ENCODE measurements at regions not wholly inside any gene's neighbourhood (a gene's known extent, or its start where the extent isn't known, plus 50 kb on each side); places are given as distances from the start of the nearest gene placed in this dataset.
A peak's percentile ranks its signal among the peaks of the same experiment; 100 is the strongest.

DNA sequence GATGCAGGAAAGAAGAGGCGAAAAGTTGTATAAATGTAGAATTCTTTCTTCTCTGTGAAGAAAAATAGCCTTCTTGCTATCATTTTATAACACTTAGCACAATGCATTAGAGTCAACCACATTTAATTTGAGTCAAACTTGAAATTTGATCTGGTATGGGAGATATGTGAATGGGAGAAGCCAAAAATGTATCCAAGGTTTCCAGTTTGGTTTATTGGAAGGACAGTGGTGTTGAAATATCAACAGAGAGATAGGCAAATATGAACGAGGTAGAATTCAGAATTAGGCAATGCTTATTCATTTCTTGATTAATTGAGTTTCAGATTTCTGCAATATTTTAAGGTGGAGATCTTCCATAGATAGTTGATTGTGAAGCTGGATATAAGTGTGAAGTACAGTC is 991.9 kb upstream of the CHAC2 start:
- Mint-ChIP-seq H3K4me3 (no peak overlapping the region), H3K9me3 (peaks cover 3 to 20% (median 7%) of the 10 kb centered on the region in 9 donors), H3K4me1 (no peaks in the 10 kb centered on the region), H3K27me3 (no peaks in the 10 kb centered on the region), H3K27ac (no peak overlapping the region), H3K36me3 (no peaks in the 10 kb centered on the region)
- POLR2A ChIA-PET: no interaction called here
- no peak for ATAC-seq
- no peak for DNase-seq

DNA sequence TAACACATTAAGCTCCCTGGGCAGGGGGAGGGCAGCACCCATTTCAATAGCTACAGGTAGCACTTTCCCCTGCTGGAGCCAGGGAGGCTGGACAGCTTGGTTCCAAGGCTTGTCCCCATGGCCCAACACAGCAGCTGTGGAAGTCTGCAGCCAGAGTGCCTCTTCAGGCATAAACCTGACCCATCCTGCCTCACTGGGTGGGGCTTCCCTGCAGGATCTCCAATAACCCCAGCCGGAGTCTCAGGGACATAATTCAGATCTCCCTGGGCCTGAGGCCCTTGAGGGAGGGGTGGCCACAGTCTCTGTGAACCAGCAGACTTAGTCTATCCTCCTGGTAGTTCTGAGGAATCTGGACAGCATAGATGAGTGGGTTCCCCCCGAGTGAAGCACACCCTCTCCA is 1001.9 kb upstream of the CHAC2 start:
- H3K27me3 Mint-ChIP-seq: no peaks in the 10 kb centered on the region
- no peak overlapping the region for H3K4me3 Mint-ChIP-seq
- H3K27ac Mint-ChIP-seq: no peak overlapping the region
- peaks cover 5 to 38% (median 14%) of the 10 kb centered on the region in 9 donors for H3K9me3 Mint-ChIP-seq
- DNase-seq (no peak), ATAC-seq (no peak)
- peaks cover 0 to 8% (median 0%) of the 10 kb centered on the region in 3 donors for H3K36me3 Mint-ChIP-seq
- POLR2A ChIA-PET: no interaction called here
- no peaks in the 10 kb centered on the region for H3K4me1 Mint-ChIP-seq

DNA sequence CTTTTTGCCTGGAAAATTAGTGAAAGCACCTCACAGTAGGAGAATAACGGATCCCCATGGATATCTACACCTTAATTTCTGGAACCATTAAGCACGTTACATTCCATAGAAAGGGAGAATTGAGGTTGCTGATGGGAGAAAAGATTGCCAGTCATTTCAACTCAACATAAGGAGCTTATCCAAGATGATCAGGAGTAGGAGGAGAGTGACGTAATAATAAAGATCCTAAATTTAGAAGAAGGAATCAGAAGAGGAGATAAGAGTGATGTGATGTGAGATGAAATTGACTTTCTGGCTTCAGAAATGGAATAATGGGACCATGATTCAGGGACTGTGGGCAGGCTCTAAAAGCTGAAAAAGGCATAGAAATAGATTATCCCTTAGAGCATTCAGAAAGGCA is 1017.8 kb upstream of the CHAC2 start:
- POLR2A ChIA-PET: no interaction called here
- no peaks in the 10 kb centered on the region for H3K4me1 Mint-ChIP-seq
- peaks cover 0 to 2% (median 0%) of the 10 kb centered on the region in 3 donors for H3K36me3 Mint-ChIP-seq
- no peak overlapping the region for H3K4me3 Mint-ChIP-seq
- ATAC-seq (no peak), DNase-seq (no peak)
- no peaks in the 10 kb centered on the region for H3K27me3 Mint-ChIP-seq
- peaks cover 5 to 43% (median 15%) of the 10 kb centered on the region in 9 donors for H3K9me3 Mint-ChIP-seq
- H3K27ac Mint-ChIP-seq: no peak overlapping the region

DNA sequence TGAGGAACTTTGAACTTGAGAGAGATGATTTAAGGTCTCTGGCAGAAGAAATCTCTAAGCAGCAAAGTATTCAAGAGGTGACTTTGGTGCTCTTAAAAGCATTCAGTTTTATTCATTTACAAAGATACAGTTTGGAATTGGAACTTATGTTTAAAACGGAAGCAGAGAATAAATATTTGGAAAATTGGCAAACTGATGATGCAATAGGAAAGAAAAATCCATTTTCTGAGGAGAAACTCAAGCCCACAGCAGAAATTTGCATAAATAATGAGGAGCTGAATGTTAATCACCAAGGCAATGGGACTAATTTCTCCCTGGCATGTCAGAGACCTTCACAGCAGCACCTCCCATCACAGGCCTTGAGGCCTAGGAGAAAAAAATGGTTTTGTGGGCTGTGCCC is 1022.5 kb upstream of the CHAC2 start:
- ATAC-seq (no peak), DNase-seq (no peak)
- H3K4me1 Mint-ChIP-seq: no peaks in the 10 kb centered on the region
- no peaks in the 10 kb centered on the region for H3K27me3 Mint-ChIP-seq
- POLR2A ChIA-PET: no interaction called here
- peaks cover 0 to 43% (median 16%) of the 10 kb centered on the region in 9 donors for H3K9me3 Mint-ChIP-seq
- no peak overlapping the region for H3K4me3 Mint-ChIP-seq
- peaks cover 0 to 5% (median 0%) of the 10 kb centered on the region in 3 donors for H3K36me3 Mint-ChIP-seq
- no peak overlapping the region for H3K27ac Mint-ChIP-seq

DNA sequence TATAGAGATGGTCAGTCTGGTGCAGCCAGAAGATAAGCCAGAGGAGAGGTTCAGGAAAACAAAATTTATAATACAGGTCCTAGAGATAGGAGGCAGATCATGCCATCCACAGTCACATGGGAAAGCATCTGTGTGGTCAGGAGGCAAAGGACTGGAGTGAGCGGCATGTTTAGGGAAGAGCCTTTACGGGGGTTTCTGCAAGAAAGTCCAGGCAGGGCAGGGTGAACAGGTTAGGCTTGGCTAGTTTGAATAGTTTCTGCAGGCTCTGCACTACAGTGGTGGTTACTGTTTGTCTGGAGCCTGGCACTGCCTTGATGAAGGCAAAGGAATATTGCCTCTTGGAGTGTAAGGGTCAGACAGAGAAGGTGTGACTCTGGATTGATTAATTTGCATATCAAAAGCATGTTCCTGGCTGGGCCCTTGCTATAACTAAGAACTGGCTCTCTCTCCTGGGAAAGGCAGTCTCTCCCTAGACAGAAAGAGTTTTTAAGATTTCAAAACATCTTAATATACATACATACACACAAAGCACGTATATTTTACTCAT is 1034.7 kb upstream of the CHAC2 start:
- H3K4me3 Mint-ChIP-seq: no peak overlapping the region
- no peaks in the 10 kb centered on the region for H3K4me1 Mint-ChIP-seq
- H3K27me3 Mint-ChIP-seq: no peaks in the 10 kb centered on the region
- no peaks in the 10 kb centered on the region for H3K36me3 Mint-ChIP-seq
- no peak for ATAC-seq
- no peak overlapping the region for H3K27ac Mint-ChIP-seq
- peaks cover 3 to 32% (median 9%) of the 10 kb centered on the region in 9 donors for H3K9me3 Mint-ChIP-seq
- POLR2A ChIA-PET: no interaction called here
- DNase-seq: no peak

DNA sequence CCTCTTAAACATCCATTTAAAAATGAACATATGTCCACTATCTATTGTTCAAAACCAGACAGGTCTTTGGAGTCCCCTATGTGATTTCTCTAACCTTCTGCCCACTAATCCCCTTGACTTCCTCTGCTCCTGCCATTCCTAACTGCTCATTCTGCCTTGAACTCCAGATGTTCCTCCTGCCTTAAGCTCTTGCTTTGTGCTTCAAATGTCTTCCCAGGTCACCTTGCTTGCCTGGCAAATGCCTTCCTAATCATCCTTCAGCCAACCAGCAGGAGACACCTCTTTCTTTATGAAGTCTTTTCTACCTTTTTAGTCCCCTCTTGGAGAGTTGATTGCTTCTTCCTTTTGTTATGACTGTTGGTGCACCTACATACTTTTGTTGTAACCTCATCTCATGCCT is 1043.0 kb upstream of the CHAC2 start:
- Mint-ChIP-seq H3K36me3 (no peaks in the 10 kb centered on the region), H3K27ac (no peak overlapping the region), H3K9me3 (peaks cover 0 to 31% (median 13%) of the 10 kb centered on the region in 9 donors), H3K4me3 (no peak overlapping the region), H3K4me1 (no peaks in the 10 kb centered on the region), H3K27me3 (no peaks in the 10 kb centered on the region)
- ATAC-seq: no peak
- POLR2A ChIA-PET: no interaction called here
- DNase-seq: no peak

DNA sequence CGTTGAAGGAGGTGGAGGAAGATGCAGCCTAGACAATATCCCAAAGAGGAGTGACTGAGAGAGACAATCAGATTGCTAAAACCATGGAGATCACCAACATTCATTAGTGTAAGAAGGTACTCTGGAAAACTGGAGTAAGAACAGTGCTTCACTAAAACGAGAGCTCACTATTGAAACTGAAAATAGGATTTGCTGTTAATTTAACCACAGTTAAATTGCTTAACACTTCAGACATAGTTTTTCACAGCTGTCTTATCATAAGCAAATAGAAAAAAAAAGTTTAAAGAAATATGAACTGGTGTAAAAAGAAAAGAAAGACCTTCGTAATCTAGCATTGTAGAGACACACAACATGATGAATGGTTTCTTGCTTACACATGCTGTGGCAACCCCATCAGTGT is 1049.8 kb upstream of the CHAC2 start:
- Mint-ChIP-seq H3K4me3 (no peak overlapping the region), H3K27me3 (no peaks in the 10 kb centered on the region), H3K4me1 (no peaks in the 10 kb centered on the region), H3K9me3 (peaks cover 0 to 31% (median 5%) of the 10 kb centered on the region in 9 donors), H3K36me3 (no peaks in the 10 kb centered on the region), H3K27ac (no peak overlapping the region)
- POLR2A ChIA-PET: no interaction called here
- DNase-seq (no peak), ATAC-seq (no peak)

DNA sequence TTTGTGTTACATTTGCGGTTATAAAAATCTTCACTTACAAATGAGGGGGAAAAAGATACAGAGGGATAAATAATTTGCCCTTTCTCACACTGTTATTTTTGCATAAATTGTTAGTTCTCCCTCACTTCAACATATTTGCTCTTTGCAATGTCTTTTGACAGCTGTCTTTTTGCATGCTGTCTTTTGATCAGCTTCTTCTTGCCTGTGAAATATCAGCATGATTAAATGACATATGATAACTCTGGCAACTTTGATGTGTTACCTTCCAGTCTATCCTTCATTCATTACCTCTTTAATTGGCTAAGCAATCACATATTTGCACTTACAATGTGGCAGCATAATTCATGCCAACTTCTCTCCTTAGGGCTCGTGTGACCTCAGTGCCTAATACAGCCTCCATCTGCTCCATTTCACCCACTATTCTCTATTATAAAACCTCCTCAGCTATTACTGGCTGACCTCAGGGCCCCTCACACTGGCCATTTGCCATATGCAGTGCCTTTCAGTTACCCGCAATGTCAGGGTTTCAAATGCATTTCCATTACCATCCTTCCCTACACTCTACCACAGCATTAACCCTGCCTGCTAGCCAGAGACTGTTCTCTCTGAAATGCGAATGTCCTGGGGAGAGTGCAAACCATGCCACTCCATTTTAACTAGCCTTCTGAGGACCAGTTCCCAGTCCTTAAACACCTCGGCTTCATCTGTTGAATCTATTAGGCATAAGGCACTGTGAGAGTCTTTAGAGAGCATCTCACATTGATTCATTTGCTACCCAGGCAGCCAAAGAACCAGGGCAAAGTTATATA is 1056.6 kb upstream of the CHAC2 start:
- ATAC-seq (no peak), DNase-seq (no peak)
- POLR2A ChIA-PET: no interaction called here
- Mint-ChIP-seq H3K4me1 (no peaks in the 10 kb centered on the region), H3K36me3 (no peaks in the 10 kb centered on the region), H3K4me3 (no peak overlapping the region), H3K9me3 (peaks cover 0 to 10% (median 5%) of the 10 kb centered on the region in 9 donors), H3K27ac (no peak overlapping the region), H3K27me3 (no peaks in the 10 kb centered on the region)

DNA sequence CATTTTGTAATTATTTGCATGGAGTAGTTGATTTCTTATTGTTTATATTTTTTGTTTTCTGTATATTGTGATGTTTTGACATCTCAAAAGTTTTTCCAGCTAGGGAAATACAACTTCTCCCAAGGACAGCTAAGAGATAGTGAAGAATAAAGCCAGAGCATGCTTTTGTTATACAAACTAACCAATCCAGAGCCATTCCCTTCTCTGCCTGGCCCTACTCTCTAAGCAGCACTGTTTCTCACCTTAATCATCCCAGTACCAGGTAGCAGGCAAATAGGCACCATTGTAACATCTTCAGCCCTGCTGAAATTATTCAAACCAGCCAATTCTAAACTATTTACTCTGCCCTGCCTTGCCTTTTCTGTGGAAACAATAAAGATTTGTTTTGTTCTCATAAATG is 1063.4 kb upstream of the CHAC2 start:
- H3K9me3 Mint-ChIP-seq: peaks cover 0 to 17% (median 4%) of the 10 kb centered on the region in 9 donors
- H3K4me1 Mint-ChIP-seq: no peaks in the 10 kb centered on the region
- H3K4me3 Mint-ChIP-seq: no peak overlapping the region
- POLR2A ChIA-PET: no interaction called here
- no peaks in the 10 kb centered on the region for H3K27me3 Mint-ChIP-seq
- ATAC-seq (no peak), DNase-seq (no peak)
- H3K36me3 Mint-ChIP-seq: no peaks in the 10 kb centered on the region
- H3K27ac Mint-ChIP-seq: peak overlapping the region in 1 of 10 donors; percentile 13

DNA sequence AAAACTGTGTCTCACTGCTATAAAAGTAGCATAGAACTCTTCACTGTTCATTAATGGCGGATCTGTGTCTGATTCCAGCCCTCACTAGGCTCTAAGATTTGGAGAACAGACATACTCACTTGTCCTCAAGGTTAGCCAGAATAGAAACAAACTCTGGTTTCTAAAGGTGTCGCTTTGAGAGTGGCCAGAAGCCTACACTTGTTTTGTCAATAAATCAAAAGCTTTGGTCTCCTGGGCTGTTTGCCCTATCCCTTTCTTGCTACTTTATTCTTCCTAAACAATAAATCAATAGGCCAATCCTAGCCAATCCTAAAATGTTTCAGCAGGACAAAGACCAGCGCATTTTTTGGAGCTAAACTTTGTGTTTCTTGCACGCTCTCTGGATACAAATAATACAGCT is 1064.6 kb upstream of the CHAC2 start:
- no peak overlapping the region for H3K27ac Mint-ChIP-seq
- POLR2A ChIA-PET: no interaction called here
- H3K9me3 Mint-ChIP-seq: peaks cover 0 to 20% (median 4%) of the 10 kb centered on the region in 9 donors
- no peak for DNase-seq
- H3K4me1 Mint-ChIP-seq: no peaks in the 10 kb centered on the region
- no peaks in the 10 kb centered on the region for H3K36me3 Mint-ChIP-seq
- no peak for ATAC-seq
- H3K4me3 Mint-ChIP-seq: no peak overlapping the region
- no peaks in the 10 kb centered on the region for H3K27me3 Mint-ChIP-seq

DNA sequence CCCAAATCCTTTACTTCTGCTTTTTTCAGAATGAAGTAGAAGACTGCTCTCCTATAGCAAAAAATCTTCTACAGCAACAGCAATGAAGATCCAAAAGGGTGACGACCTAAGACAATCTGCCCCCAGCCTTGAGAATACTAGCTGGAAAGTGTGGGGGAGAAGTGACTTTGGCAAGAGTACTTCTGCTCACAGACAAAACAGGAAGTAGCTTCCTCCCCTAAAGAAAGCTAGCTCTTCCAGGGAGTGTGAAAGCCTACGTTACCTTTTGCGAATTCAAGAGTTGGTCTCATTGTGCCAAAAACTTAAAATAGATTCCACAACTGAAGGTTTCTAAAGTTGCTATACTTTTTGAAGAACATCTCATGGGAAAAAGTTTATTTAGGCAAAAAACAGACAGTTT is 1069.2 kb upstream of the CHAC2 start:
- no peak for DNase-seq
- POLR2A ChIA-PET: no interaction called here
- no peak overlapping the region for H3K27ac Mint-ChIP-seq
- peaks cover 0 to 10% (median 2%) of the 10 kb centered on the region in 9 donors for H3K9me3 Mint-ChIP-seq
- H3K4me3 Mint-ChIP-seq: no peak overlapping the region
- H3K27me3 Mint-ChIP-seq: no peaks in the 10 kb centered on the region
- H3K36me3 Mint-ChIP-seq: peaks cover 0 to 5% (median 0%) of the 10 kb centered on the region in 3 donors
- H3K4me1 Mint-ChIP-seq: no peaks in the 10 kb centered on the region
- no peak for ATAC-seq

DNA sequence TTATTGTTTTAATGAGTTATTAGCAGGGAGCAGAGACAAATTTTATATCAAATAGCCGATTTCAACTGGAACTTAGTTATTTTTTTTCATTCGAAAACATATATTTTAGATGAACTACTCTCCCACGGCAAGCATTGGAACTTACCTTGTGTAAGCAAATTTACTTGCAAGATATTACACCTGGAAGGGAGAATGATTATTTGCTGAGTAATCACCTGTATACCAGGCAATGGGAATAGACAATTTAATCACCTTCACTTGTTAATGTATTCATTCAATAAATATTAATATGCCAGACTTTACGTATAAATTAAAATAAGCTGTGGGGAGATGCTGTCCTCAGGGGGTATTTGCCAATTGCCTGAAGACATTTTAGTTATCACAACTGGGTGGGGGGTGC is 1069.9 kb upstream of the CHAC2 start:
- Mint-ChIP-seq H3K27ac (no peak overlapping the region), H3K36me3 (peaks cover 0 to 5% (median 0%) of the 10 kb centered on the region in 3 donors), H3K27me3 (no peaks in the 10 kb centered on the region), H3K4me3 (no peak overlapping the region), H3K4me1 (no peaks in the 10 kb centered on the region), H3K9me3 (peaks cover 0 to 10% (median 2%) of the 10 kb centered on the region in 9 donors)
- DNase-seq (no peak), ATAC-seq (no peak)
- POLR2A ChIA-PET: no interaction called here

DNA sequence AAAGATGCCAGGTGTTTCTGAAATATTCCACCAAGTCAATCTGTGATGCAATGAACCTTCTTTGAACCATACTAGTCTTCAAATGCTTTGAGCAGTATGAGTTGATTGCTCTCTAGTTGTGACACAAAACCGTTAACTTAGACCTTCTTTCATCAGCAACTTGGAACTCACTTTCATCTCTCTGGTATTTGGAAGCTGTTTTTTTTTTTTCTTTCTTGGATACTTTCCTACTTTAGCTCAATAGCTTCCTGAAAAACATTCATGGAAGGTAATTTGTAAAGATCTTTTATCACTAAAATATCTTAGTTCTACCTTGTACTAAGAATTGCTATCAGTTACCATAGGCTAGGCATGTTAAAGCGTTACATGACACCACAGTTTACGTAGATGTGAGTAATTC is 1071.9 kb upstream of the CHAC2 start:
- no peaks in the 10 kb centered on the region for H3K27me3 Mint-ChIP-seq
- ATAC-seq (no peak), DNase-seq (no peak)
- peaks cover 0 to 5% (median 0%) of the 10 kb centered on the region in 3 donors for H3K36me3 Mint-ChIP-seq
- no peak overlapping the region for H3K27ac Mint-ChIP-seq
- no peaks in the 10 kb centered on the region for H3K4me1 Mint-ChIP-seq
- POLR2A ChIA-PET: no interaction called here
- H3K4me3 Mint-ChIP-seq: no peak overlapping the region
- peaks cover 0 to 11% (median 3%) of the 10 kb centered on the region in 9 donors for H3K9me3 Mint-ChIP-seq

DNA sequence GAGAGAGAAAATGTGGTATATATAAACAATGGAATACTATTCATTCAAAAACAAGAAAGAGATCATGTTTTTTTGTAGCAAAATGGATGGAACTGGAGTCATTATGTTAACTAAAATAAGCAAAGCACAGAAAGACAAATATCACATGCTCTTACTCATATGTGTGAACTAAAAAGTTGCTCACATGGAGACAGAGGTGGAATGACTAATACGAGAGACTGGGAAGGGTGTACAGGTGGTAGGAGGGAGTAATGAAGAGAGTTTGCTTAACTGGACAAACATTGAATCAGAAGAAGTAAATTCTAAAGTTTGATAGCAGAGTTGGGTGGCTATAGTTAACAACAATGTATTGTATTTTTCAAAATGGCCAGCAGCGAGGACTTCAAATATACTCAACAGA is 1080.7 kb upstream of the CHAC2 start:
- Mint-ChIP-seq H3K27ac (no peak overlapping the region), H3K27me3 (no peaks in the 10 kb centered on the region), H3K36me3 (peaks cover 0 to under 1% (median 0%) of the 10 kb centered on the region in 3 donors), H3K4me3 (no peak overlapping the region), H3K4me1 (no peaks in the 10 kb centered on the region), H3K9me3 (peaks cover 8 to 37% (median 16%) of the 10 kb centered on the region in 9 donors)
- POLR2A ChIA-PET: no interaction called here
- ATAC-seq (no peak), DNase-seq (no peak)

Data from naive thymus-derived CD8-positive, alpha-beta T cell (primary cell).